ENCODE measurements at regions not wholly inside any gene's neighbourhood (a gene's known extent, or its start where the extent isn't known, plus 50 kb on each side); places are given as distances from the start of the nearest gene placed in this dataset.
"Not testable (repeated sequence)": the region's sequence is repeated elsewhere in the genome, so short reads cannot be mapped to it uniquely, and the experiment has no call there.

DNA sequence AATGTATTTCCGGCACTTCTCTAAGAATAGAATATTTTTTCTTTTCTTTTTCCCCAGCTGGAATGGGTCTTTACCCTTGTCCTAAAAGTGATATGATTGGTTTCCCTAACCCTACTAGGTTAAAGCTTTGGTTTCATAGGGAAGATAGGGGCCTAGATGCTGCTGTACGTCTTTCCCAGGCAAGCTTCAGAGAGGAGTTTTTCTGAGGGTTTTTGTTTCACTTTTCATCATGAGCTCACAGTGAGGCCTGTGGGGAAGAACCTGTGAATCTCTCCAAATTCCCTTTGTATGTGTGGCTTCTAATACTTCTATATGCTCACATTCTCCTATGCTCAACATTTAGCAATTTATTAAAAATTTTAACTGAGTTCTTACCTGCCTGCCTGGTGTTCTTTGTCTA is 320.0 kb upstream of the PCDH18 start:
- peaks cover 39% of the 10 kb centered on the region for H3K9me3 Mint-ChIP-seq
- no peaks in the 10 kb centered on the region; the same call in 1 of the 2 replicates for H3K4me1 Mint-ChIP-seq
- TF ChIP-seq, protein P1, sequence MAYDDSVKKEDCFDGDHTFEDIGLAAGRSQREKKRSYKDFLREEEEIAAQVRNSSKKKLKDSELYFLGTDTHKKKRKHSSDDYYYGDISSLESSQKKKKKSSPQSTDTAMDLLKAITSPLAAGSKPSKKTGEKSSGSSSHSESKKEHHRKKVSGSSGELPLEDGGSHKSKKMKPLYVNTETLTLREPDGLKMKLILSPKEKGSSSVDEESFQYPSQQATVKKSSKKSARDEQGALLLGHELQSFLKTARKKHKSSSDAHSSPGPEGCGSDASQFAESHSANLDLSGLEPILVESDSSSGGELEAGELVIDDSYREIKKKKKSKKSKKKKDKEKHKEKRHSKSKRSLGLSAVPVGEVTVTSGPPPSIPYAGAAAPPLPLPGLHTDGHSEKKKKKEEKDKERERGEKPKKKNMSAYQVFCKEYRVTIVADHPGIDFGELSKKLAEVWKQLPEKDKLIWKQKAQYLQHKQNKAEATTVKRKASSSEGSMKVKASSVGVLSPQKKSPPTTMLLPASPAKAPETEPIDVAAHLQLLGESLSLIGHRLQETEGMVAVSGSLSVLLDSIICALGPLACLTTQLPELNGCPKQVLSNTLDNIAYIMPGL (CRISPR knock-in tag; IDR thresholded peaks at IDR 0.05): no peak
- TF ChIP-seq, protein P2, sequence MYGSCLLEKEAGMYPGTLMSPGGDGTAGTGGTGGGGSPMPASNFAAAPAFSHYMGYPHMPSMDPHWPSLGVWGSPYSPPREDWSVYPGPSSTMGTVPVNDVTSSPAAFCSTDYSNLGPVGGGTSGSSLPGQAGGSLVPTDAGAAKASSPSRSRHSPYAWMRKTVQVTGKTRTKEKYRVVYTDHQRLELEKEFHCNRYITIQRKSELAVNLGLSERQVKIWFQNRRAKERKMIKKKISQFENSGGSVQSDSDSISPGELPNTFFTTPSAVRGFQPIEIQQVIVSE (CRISPR knock-in tag; IDR thresholded peaks at IDR 0.05; ENCODE audit: borderline replicate concordance): no peak
- TF ChIP-seq ATF1 (CRISPR knock-in tag; IDR thresholded peaks at IDR 0.05): no peak
- TF ChIP-seq, protein P3, sequence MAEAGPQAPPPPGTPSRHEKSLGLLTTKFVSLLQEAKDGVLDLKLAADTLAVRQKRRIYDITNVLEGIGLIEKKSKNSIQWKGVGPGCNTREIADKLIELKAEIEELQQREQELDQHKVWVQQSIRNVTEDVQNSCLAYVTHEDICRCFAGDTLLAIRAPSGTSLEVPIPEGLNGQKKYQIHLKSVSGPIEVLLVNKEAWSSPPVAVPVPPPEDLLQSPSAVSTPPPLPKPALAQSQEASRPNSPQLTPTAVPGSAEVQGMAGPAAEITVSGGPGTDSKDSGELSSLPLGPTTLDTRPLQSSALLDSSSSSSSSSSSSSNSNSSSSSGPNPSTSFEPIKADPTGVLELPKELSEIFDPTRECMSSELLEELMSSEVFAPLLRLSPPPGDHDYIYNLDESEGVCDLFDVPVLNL (CRISPR knock-in tag; IDR thresholded peaks at IDR 0.05; ENCODE audit: borderline replicate concordance, low read depth): no peak
- CTCF ChIA-PET: interaction anchor here (1.3 kb wide), 1 partner anchor 32 kb away, joined by 5 read pairs; no protein-coding TSS in a partner anchor
- no peak for ATAC-seq
- H3K27ac Mint-ChIP-seq: no peak overlapping the region
- H3K27me3 Mint-ChIP-seq (ENCODE audit: low read depth): no peaks in the 10 kb centered on the region
- peaks cover 14% of the 10 kb centered on the region; the same call in 1 of the 2 replicates for H3K36me3 Mint-ChIP-seq
- POLR2A ChIA-PET: no interaction called here
- H3K4me3 Mint-ChIP-seq: no peak overlapping the region
- no peak for DNase-seq (ENCODE audit: low spot score)

- H3K9me3 Mint-ChIP-seq: peaks cover 39% of the 10 kb centered on the region
- DNase-seq (ENCODE audit: low spot score) (no peak), ATAC-seq (no peak)
- H3K27me3 Mint-ChIP-seq (ENCODE audit: low read depth): no peaks in the 10 kb centered on the region
- ChIA-PET POLR2A (no interaction called here), CTCF (interaction anchor here (1.3 kb wide), 1 partner anchor 31 kb away, joined by 5 read pairs; no protein-coding TSS in a partner anchor)
- no peak for TF ChIP-seq CREM (CRISPR knock-in tag; IDR thresholded peaks at IDR 0.05)
- TF ChIP-seq ATF2 (CRISPR knock-in tag; IDR thresholded peaks at IDR 0.05; ENCODE audit: borderline replicate concordance, low read depth): no peak
- TF ChIP-seq SMAD3 (CRISPR knock-in tag; IDR thresholded peaks at IDR 0.05; ENCODE audit: borderline replicate concordance): no peak
- TF ChIP-seq, protein P1 (CRISPR knock-in tag; IDR thresholded peaks at IDR 0.05): no peak
- no peak for TF ChIP-seq HMGA2 (CRISPR knock-in tag; IDR thresholded peaks at IDR 0.05)
- TF ChIP-seq, protein P4, sequence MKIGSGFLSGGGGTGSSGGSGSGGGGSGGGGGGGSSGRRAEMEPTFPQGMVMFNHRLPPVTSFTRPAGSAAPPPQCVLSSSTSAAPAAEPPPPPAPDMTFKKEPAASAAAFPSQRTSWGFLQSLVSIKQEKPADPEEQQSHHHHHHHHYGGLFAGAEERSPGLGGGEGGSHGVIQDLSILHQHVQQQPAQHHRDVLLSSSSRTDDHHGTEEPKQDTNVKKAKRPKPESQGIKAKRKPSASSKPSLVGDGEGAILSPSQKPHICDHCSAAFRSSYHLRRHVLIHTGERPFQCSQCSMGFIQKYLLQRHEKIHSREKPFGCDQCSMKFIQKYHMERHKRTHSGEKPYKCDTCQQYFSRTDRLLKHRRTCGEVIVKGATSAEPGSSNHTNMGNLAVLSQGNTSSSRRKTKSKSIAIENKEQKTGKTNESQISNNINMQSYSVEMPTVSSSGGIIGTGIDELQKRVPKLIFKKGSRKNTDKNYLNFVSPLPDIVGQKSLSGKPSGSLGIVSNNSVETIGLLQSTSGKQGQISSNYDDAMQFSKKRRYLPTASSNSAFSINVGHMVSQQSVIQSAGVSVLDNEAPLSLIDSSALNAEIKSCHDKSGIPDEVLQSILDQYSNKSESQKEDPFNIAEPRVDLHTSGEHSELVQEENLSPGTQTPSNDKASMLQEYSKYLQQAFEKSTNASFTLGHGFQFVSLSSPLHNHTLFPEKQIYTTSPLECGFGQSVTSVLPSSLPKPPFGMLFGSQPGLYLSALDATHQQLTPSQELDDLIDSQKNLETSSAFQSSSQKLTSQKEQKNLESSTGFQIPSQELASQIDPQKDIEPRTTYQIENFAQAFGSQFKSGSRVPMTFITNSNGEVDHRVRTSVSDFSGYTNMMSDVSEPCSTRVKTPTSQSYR (CRISPR knock-in tag; IDR thresholded peaks at IDR 0.05): no peak
- no peak overlapping the region for H3K27ac Mint-ChIP-seq
- no peaks in the 10 kb centered on the region for H3K4me1 Mint-ChIP-seq
- no peak overlapping the region for H3K4me3 Mint-ChIP-seq
- H3K36me3 Mint-ChIP-seq: peaks cover 14% of the 10 kb centered on the region; the same call in 1 of the 2 replicates
Observed at GRCh38 chr4:137851435-137851834, 319.1 kb upstream of the PCDH18 start.

GRCh38 chr4:137827945-137828344 is 295.7 kb upstream of the PCDH18 start:
- H3K27me3 Mint-ChIP-seq (ENCODE audit: low read depth); DNase-seq (ENCODE audit: low spot score); ATAC-seq; H3K4me3 Mint-ChIP-seq; POLR2A ChIA-PET; H3K4me1 Mint-ChIP-seq; H3K27ac Mint-ChIP-seq; CTCF ChIA-PET: not testable (repeated sequence)
- peaks cover 24% of the 10 kb centered on the region for H3K36me3 Mint-ChIP-seq
- peaks cover 39% of the 10 kb centered on the region for H3K9me3 Mint-ChIP-seq
